ENCODE measurements at regions not wholly inside any gene's neighbourhood (a gene's known extent, or its start where the extent isn't known, plus 50 kb on each side); places are given as distances from the start of the nearest gene placed in this dataset.

GRCh38 chr4:33187035-33187434 is 2466.9 kb downstream of the PCDH7 start:
- Mint-ChIP-seq H3K4me3 (no peak overlapping the region), H3K27ac (no peak overlapping the region), H3K27me3 (no peaks in the 10 kb centered on the region), H3K36me3 (no peaks in the 10 kb centered on the region), H3K4me1 (ENCODE audit: unreplicated experiment) (no peaks in the 10 kb centered on the region), H3K9me3 (no peaks in the 10 kb centered on the region)
- DNase-seq (ENCODE audit: extremely low spot score, unreplicated experiment), result no peak
- no peak for TF ChIP-seq CTCF (conservative IDR thresholded peaks at IDR 0.05)

GRCh38 chr4:33188733-33189132 is 2468.6 kb downstream of the PCDH7 start:
- no peak for TF ChIP-seq CTCF (conservative IDR thresholded peaks at IDR 0.05)
- Mint-ChIP-seq H3K36me3 (no peaks in the 10 kb centered on the region), H3K4me1 (ENCODE audit: unreplicated experiment) (no peaks in the 10 kb centered on the region), H3K27me3 (no peaks in the 10 kb centered on the region), H3K9me3 (no peaks in the 10 kb centered on the region), H3K27ac (no peak overlapping the region), H3K4me3 (no peak overlapping the region)
- DNase-seq (ENCODE audit: extremely low spot score, unreplicated experiment), result no peak

- no peak overlapping the region for H3K27ac Mint-ChIP-seq
- no peaks in the 10 kb centered on the region for H3K36me3 Mint-ChIP-seq
- H3K4me1 Mint-ChIP-seq (ENCODE audit: unreplicated experiment), result no peaks in the 10 kb centered on the region
- no peaks in the 10 kb centered on the region for H3K9me3 Mint-ChIP-seq
- no peaks in the 10 kb centered on the region for H3K27me3 Mint-ChIP-seq
- no peak overlapping the region for H3K4me3 Mint-ChIP-seq
- no peak for DNase-seq (ENCODE audit: extremely low spot score, unreplicated experiment)
- TF ChIP-seq CTCF (conservative IDR thresholded peaks at IDR 0.05), result no peak
These were observed 2469.0 kb downstream of the PCDH7 start for GRCh38 chr4:33189169-33189568.

GRCh38 chr4:33193109-33193508 is 2472.9 kb downstream of the PCDH7 start:
- no peaks in the 10 kb centered on the region for H3K36me3 Mint-ChIP-seq
- no peak overlapping the region for H3K27ac Mint-ChIP-seq
- no peak overlapping the region for H3K4me3 Mint-ChIP-seq
- no peaks in the 10 kb centered on the region for H3K4me1 Mint-ChIP-seq (ENCODE audit: unreplicated experiment)
- DNase-seq (ENCODE audit: extremely low spot score, unreplicated experiment), result no peak
- TF ChIP-seq CTCF (conservative IDR thresholded peaks at IDR 0.05), result no peak
- H3K9me3 Mint-ChIP-seq, result no peaks in the 10 kb centered on the region
- H3K27me3 Mint-ChIP-seq, result no peaks in the 10 kb centered on the region

GRCh38 chr4:33200377-33200776 is 2480.2 kb downstream of the PCDH7 start:
- no peaks in the 10 kb centered on the region for H3K4me1 Mint-ChIP-seq (ENCODE audit: unreplicated experiment)
- DNase-seq (ENCODE audit: extremely low spot score, unreplicated experiment), result no peak
- H3K4me3 Mint-ChIP-seq, result no peak overlapping the region
- H3K27ac Mint-ChIP-seq, result no peak overlapping the region
- no peak for TF ChIP-seq CTCF (conservative IDR thresholded peaks at IDR 0.05)
- no peaks in the 10 kb centered on the region for H3K27me3 Mint-ChIP-seq
- no peaks in the 10 kb centered on the region for H3K36me3 Mint-ChIP-seq
- no peaks in the 10 kb centered on the region for H3K9me3 Mint-ChIP-seq

GRCh38 chr4:33218238-33218637 is 2498.1 kb downstream of the PCDH7 start:
- H3K9me3 Mint-ChIP-seq, result no peaks in the 10 kb centered on the region
- H3K36me3 Mint-ChIP-seq, result no peaks in the 10 kb centered on the region
- no peak overlapping the region for H3K27ac Mint-ChIP-seq
- no peak overlapping the region for H3K4me3 Mint-ChIP-seq
- TF ChIP-seq CTCF (conservative IDR thresholded peaks at IDR 0.05), result no peak
- H3K27me3 Mint-ChIP-seq, result no peaks in the 10 kb centered on the region
- no peaks in the 10 kb centered on the region for H3K4me1 Mint-ChIP-seq (ENCODE audit: unreplicated experiment)
- DNase-seq (ENCODE audit: extremely low spot score, unreplicated experiment), result no peak

Measured in type B pancreatic cell (in vitro differentiated cells).